ENCODE measurements at regions not wholly inside any gene's neighbourhood (a gene's known extent, or its start where the extent isn't known, plus 50 kb on each side); places are given as distances from the start of the nearest gene placed in this dataset.
"Not testable (repeated sequence)": the region's sequence is repeated elsewhere in the genome, so short reads cannot be mapped to it uniquely, and the experiment has no call there.

DNA sequence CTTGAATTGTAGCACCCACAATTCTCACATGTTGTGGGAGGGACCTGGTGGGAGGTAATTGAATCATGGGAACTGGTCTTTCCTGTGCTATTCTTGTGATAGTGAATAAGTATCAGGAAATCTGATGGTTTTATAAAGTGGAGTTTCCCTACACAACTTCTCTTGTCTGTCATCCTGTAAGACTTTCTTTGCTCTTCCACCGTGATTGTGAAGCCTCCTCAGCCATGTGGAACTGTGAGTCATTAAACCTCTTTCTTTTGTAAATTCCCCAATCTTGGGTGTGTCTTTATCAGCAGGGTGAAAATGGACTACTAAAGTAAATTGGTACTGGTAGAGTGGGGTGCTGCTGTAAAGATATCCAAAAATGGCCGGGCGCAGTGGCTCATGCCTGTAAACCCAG lies 215.6 kb downstream of the LIG4 start:
- DNase-seq: no peak

GRCh38 chr13:107994137-107994536 lies 221.2 kb downstream of the LIG4 start:
- DNase-seq: no peak

GRCh38 chr13:107993239-107993949 lies 221.9 kb downstream of the LIG4 start:
- DNase-seq: no peak

DNA sequence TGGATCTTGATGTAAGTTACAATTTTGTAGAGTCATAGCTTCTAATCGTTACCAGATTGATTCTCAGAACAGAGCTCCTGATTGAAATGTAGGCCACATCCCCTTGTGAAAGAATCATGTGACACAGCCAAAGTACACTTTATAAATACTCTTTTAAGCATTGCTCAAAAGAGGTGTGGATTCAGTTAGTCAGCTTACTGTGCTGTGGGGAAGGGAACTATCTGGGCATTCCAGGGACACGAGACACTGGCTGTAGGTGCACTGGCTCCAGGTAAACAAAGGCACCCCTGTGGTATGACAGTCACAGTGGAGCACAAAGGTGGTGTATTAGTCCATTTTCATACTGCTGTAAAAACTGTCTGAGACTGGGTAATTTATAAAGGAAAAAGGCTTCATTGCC lies 222.8 kb downstream of the LIG4 start:
- no peak for DNase-seq

GRCh38 chr13:107977071-107977574 lies 238.2 kb downstream of the LIG4 start:
- DNase-seq: no peak

DNA sequence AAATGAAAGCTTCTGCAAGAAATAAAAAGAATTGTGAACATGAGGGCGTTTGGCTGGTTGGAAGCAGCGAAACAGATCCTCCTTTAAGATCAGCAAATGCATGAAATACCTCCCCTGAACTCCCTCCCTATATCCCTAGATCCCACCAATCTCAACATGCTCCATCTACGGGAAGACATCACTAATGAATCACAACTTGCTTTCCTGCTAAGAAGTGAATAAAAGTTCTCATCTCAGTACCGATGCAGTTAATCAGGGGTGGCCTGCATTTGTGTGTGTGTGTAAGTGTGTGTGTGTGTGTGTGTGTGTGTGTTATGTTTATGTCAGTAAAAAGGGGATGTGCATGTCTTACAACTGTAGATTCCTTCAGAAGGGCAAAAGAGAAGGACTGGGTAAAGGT lies 238.7 kb downstream of the LIG4 start:
- peak in 1 of 3 donors; percentile 8 for DNase-seq

- no peak for DNase-seq
These were observed 240.9 kb downstream of the LIG4 start for GRCh38 chr13:107974409-107974808.

GRCh38 chr13:107969546-107969945 lies 245.8 kb downstream of the LIG4 start:
- no peak for DNase-seq

GRCh38 chr13:107968470-107968869 lies 246.9 kb downstream of the LIG4 start:
- DNase-seq: no peak

DNA sequence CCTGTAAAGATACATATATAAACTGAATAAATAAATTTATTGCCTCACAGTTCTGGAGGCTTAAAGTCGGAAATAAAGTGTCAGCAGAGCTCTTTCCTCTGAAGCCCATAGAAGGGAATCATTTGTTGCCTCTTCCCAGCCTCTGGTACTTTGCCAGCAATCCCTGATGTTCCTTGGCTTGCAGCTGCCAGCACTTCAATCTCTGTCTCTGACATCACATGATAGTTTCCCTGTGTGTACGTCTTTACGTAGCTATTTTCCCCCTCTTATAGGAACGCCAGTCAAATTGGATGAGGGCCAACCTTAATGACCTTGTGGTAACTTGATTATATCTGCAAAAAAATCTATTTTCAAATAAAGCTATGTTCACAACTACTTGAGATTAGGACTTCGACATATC lies 250.9 kb downstream of the LIG4 start:
- DNase-seq: no peak

DNA sequence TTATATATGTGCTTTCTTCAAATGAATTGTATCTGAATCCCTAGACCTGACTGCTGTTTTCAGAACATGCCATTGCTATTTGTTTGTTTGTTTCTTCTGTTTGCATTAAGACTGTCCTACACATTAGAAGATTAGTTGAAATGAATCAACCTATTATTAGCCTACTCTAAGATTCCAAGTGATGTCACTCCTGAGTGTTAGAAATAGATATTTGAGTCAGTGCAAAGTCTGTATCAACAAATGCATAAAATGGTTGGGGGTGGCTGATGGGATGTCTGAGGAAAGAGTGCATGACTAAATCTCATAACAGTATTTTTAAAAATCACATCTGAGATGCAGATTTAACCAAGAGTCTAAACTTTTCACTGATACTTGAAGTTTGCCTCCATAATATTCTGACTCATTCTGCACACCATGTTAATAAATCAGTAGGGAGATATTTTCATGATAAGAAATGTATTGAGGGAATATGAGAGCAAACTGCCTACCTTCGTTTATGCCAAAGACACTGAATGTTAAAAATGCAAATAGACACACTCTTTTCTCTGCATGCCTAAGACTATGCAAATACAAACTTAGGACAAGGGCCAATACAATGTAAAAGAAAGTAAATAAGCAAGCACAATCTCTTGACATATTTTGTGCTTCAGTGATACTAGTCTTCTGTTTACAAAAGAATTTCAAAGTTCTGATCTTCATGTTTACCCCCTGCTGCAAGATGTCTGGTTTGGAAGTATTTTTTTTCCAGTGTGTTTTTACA lies 253.3 kb downstream of the LIG4 start:
- DNase-seq: no peak

DNA sequence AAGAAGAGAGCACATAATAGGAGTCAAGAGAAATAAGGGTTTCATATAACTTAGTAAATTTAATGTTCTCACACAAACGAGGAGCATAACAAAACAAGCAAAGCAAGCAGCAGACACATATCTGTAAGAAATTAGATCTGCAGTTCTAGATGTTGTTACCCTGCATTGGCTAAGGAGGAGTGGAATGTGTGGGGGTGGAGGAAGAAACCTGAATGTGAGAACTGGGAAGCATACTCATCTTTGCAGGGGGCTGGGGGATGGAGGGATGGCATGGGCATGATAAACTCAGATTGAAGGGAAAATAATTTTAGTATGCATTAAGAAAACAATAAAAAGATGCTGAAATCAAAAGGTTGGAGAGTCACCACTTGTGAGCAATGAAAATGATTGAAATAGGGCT lies 255.0 kb downstream of the LIG4 start:
- no peak for DNase-seq

- DNase-seq: no peak
These were observed 258.4 kb downstream of the LIG4 start for GRCh38 chr13:107956889-107957288.

DNA sequence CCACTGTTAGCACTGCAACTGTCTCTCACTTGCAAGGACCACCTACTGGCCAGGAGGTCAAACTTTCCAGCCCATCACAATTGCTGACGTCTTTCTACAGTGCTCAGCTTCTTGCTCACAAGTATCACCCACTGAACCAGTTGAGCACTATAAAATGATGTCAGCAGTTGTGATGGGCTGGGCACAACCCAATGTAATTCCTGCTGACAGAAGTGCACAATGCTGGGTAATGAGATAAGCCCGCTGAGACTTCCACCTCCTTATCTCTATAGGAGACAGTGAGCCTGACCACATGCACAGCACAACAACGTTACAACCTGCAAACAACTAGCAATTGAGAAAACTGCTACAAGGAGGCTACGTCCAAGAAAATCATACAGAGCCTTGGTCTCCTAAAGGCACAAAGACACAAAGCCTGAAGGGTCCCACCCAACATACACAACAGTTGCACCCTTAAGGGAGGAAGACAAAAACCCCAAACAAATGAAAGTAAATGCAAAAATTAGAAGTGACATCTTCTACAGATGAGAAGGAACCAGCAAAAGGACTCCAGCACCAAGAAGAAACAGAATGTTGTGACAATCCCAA lies 273.2 kb downstream of the LIG4 start:
- DNase-seq: no peak

- no peak for DNase-seq
These were observed 273.8 kb downstream of the LIG4 start for GRCh38 chr13:107941345-107942029.

GRCh38 chr13:107937848-107938247 lies 277.5 kb downstream of the LIG4 start:
- no peak for DNase-seq

GRCh38 chr13:107931056-107931455 lies 284.3 kb downstream of the LIG4 start:
- no peak for DNase-seq

GRCh38 chr13:107928762-107929161 lies 286.6 kb downstream of the LIG4 start:
- no peak for DNase-seq

- DNase-seq: no peak
These were observed 287.8 kb downstream of the LIG4 start for GRCh38 chr13:107927557-107927956.

GRCh38 chr13:107926515-107926914 lies 288.8 kb downstream of the LIG4 start:
- not testable (repeated sequence) for DNase-seq

DNA sequence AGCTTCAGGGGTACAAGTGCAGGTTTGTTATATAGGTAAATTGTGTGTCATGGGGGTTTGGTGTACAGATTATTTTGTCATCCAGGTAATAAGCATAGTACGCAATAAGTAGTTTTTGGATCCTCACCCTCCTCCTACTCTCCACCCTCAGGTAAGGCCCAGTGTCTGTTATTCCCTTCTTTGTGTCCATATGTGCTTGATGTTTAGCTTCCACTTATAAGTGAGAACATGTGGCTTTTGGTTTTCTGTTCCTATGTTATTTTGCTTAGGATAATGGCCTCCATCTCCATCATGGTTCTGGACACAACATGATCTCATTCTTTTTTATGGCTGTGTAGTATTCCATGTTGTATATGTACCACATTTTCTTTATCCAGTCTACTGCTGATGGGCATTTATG lies 298.4 kb downstream of the LIG4 start:
- DNase-seq: not testable (repeated sequence)

DNA sequence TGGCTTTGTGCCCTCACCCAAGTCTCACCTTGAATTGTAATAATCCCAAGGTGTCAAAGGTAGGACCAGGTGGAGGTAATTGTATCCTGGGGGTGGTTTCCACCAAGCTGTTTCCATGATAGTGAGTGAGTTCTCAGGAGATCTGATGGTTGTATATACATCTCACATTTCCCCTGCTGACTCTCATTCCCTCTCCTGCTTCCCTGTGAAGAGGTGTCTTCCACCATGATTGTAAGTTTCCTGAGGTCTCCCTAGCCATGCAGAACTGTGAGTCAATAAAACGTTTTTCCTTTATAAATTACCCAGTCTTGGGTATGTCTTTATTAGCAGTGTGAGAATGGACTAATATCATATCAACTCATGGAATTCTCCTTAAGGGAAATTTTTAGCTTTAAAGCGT lies 302.6 kb downstream of the LIG4 start:
- DNase-seq: no peak

DNA sequence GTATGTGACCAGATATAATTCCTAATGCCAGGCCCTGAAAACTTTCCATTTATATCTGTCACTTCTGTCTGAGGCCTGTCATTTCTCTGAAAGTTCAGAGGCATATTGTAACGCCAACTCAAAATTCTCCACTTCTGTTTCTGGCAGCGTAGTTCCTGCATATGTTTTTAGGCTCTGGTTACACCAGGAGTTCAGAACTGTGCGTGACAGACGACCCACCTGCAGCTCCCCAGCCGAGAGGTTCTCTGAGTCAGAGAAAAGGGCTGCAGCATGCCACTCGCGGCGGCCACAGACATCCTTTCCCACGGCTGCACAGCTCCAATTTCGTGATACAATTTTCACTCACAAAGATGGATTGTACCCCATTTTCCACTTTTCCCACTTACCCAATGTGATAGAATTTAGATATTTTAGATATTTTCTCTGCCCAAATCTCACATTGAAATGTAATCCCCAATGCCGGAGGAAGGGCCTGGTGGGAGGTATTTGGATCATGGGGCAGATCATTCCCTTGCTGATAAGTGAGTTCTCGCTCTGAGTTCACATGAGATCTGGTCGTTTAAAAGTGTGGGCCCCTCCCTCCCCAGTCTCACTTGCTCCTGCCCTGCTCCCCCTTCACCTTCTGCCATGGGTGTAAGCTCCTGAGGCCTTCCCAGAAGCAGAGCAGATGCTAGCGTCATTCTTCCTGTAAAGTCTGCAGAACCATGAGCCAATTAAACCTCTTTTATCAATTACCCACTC lies 308.1 kb downstream of the LIG4 start:
- DNase-seq: no peak

All from suppressor macrophage treated with lipopolysaccharide for 1 hour (primary cell).